SK-N-SH (cell line): ENCODE measurements at regions not wholly inside any gene's neighbourhood (a gene's known extent, or its start where the extent isn't known, plus 50 kb on each side); places are given as distances from the start of the nearest gene placed in this dataset.

Source experiments
- CTCF ChIA-PET: fragments of 300-600, 350-600 bp; formaldehyde crosslinking; extraction: SDS; loops from one replicate; lab custom pipeline; 2021; lab: Yijun Ruan, JAX
- POLR2A ChIA-PET: fragments of 350-600 bp; sonication (Branson Sonifier 250); formaldehyde crosslinking; extraction: SDS; loops from one replicate; lab custom pipeline; 2020; ENCODE audit warnings: antibody characterized with exemption, inconsistent platforms; lab: Yijun Ruan, JAX
- DNase-seq: peaks from one replicate; pipeline ENCODE4 v3.0.0; 2012
- H2AFZ ChIP-seq: fragments of 200-600 bp; sonication (generic); 2 replicates; pipeline ENCODE4 v1.8.1; 2016; ENCODE audit warnings: antibody characterized with exemption, mild to moderate bottlenecking, low read depth
- H3F3A ChIP-seq: fragments of 200-600 bp; sonication (generic); replicated peaks from 2 replicates; pipeline ENCODE3; 2016; ENCODE audit warnings: antibody characterized with exemption, mild to moderate bottlenecking; ENCODE audit not compliant: insufficient read depth
- H3K27ac ChIP-seq, 2 experiments: fragments of 200-500 bp in 1 of 2; fragments of 200-600 bp in 1 of 2; sonication (Bioruptor generic) in 1 of 2; sonication (generic), shearing (Covaris generic) in 1 of 2; 2 replicates each; pipeline versions ENCODE4 v1.5.1 to v1.6.1; 2014 to 2016; ENCODE audit warnings: low read depth in 2 of 2, inconsistent platforms in 1 of 2, low read length in 1 of 2, mild to moderate bottlenecking in 1 of 2, mixed read lengths in 1 of 2
- H3K27me3 ChIP-seq: fragments of 200-600 bp; sonication (generic), shearing (Covaris generic); 2 replicates; pipeline ENCODE4 v1.6.1; 2016; ENCODE audit warnings: mixed run types; ENCODE audit not compliant: insufficient read depth
- H3K36me3 ChIP-seq, 2 experiments: fragments of 200-500 bp in 1 of 2; fragments of 200-600 bp in 1 of 2; sonication (Bioruptor generic) in 1 of 2; sonication (generic) in 1 of 2; replicated peaks in 1 of 2; 2 replicates each; pipeline versions ENCODE3 to v1.5.1; 2014 to 2016; ENCODE audit warnings: low read length in 1 of 2, mild to moderate bottlenecking in 1 of 2; ENCODE audit not compliant: insufficient read depth in 2 of 2, control insufficient read depth in 1 of 2
- H3K4me1 ChIP-seq, 2 experiments: fragments of 200-500 bp in 1 of 2; fragments of 200-600 bp in 1 of 2; sonication (Bioruptor generic) in 1 of 2; sonication (generic), shearing (Covaris generic) in 1 of 2; 2 replicates each; pipeline versions ENCODE4 v1.5.1 to v1.6.1; 2014 to 2016; ENCODE audit warnings: low read depth in 1 of 2, low read length in 1 of 2, mixed run types in 1 of 2; ENCODE audit not compliant: insufficient read depth in 2 of 2, control insufficient read depth in 1 of 2
- H3K4me2 ChIP-seq: fragments of 200-600 bp; sonication (generic), shearing (Covaris generic); 2 replicates; pipeline ENCODE4 v1.6.1; 2017; ENCODE audit warnings: mixed run types
- H3K4me3 ChIP-seq, 2 experiments: fragments of 200-500 bp in 1 of 2; fragments of 200-600 bp in 1 of 2; sonication (Bioruptor generic) in 1 of 2; sonication (generic), shearing (Covaris generic) in 1 of 2; 2 replicates each; pipeline versions ENCODE4 v1.5.1 to v1.8.1; 2014 to 2016; ENCODE audit warnings: low read depth in 2 of 2, inconsistent platforms in 1 of 2, low read length in 1 of 2, mild to moderate bottlenecking in 1 of 2, mixed read lengths in 1 of 2, moderate library complexity in 1 of 2
- H3K79me2 ChIP-seq: fragments of 200-600 bp; sonication (generic); 2 replicates; pipeline ENCODE4 v1.8.1; 2017; ENCODE audit warnings: mild to moderate bottlenecking; ENCODE audit not compliant: insufficient read depth
- H3K9ac ChIP-seq: fragments of 200-600 bp; sonication (generic); 2 replicates; pipeline ENCODE4 v1.6.1; 2017; ENCODE audit warnings: mixed run types
- H3K9me2 ChIP-seq: fragments of 200-600 bp; sonication (generic); 2 replicates; pipeline ENCODE4 v1.6.1; 2017; ENCODE audit warnings: mixed run types
- H3K9me3 ChIP-seq: fragments of 200-600 bp; sonication (generic); 2 replicates; pipeline ENCODE4 v1.6.1; 2017; ENCODE audit warnings: mixed run types, mild to moderate bottlenecking, moderate library complexity
- H4K20me1 ChIP-seq: fragments of 200-600 bp; sonication (generic); 2 replicates; pipeline ENCODE4 v1.6.1; 2017; ENCODE audit warnings: mild to moderate bottlenecking, mixed run types; ENCODE audit not compliant: insufficient read depth
- FOXJ3 ChIP-seq: sonication (generic); formaldehyde crosslinking; IDR thresholded peaks from 2 replicates; pipeline ENCODE4 v1.5.1; 2020; ENCODE audit warnings: mild to moderate bottlenecking, missing genetic modification reagents
- GABPA ChIP-seq: IDR thresholded peaks from 2 replicates; pipeline ENCODE4 v1.4.0; 2012; ENCODE audit warnings: low read depth, mild to moderate bottlenecking
- GATA2 ChIP-seq: sonication (generic); formaldehyde crosslinking; IDR thresholded peaks from 2 replicates; pipeline ENCODE4 v1.5.0; 2020; ENCODE audit warnings: mild to moderate bottlenecking, missing genetic modification reagents
- NRF1 ChIP-seq: IDR thresholded peaks from 2 replicates; pipeline ENCODE4 v1.6.1; 2012; ENCODE audit warnings: low read depth, mild to moderate bottlenecking, low read length
- RFX5 ChIP-seq: IDR thresholded peaks from 2 replicates; pipeline ENCODE4 v1.6.1; 2012; ENCODE audit warnings: mild to moderate bottlenecking, improper control_type of control experiment, low read length
- YY1 ChIP-seq: IDR thresholded peaks from 2 replicates; pipeline ENCODE4 v1.4.0; 2012; ENCODE audit warnings: low read depth, mild to moderate bottlenecking
- WGBS: methylation state at CpG from one replicate; pipeline ENCODE4 v1.1.6; 2017; ENCODE audit warnings: low lambda C conversion rate; 5-methylcytosine and 5-hydroxymethylcytosine counted together
- TF ChIP-seq, protein P1 (sequence below): IDR thresholded peaks from 2 replicates; pipeline ENCODE4 v1.4.0; 2012; ENCODE audit warnings: low read depth, borderline replicate concordance
- TF ChIP-seq, protein P2 (sequence below): fragments of 150-350 bp; IDR thresholded peaks from 2 replicates; pipeline ENCODE4 v1.6.1; 2016; ENCODE audit warnings: mild to moderate bottlenecking, low read depth, low read length
- TF ChIP-seq, protein P3 (sequence below): IDR thresholded peaks from 2 replicates; pipeline ENCODE4 v1.6.1; 2012; ENCODE audit warnings: mild to moderate bottlenecking, low read depth, low read length, moderate library complexity

DNA sequence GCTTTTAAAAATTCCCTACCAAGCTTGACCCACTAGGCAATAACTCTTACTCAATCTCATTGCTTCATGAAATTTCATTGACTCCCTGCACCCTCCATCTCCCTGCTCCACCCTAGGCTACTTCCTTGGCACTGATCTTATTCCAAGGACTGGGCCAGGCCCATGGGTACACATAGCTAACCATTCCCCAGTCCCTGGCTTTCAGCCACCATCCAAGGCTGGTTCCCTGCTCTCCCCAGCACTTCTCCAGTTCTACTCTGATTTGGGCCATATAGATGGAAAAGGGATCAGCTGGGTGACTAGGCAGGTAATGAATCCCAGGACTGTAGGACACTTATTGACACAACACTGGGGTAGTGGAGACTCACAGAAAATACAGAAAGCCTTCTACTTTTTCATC, 88.1 kb upstream of the NEO1 start:
- Histone ChIP-seq H3K4me3 (no peak overlapping the region), H3K9ac (no peak overlapping the region), H4K20me1 (no peaks in the 10 kb centered on the region), H3K36me3 (no peaks in the 10 kb centered on the region), H3K4me1 (no peaks in the 10 kb centered on the region; a peak in 1 of 4 replicates), H3K79me2 (no peaks in the 10 kb centered on the region), H2AFZ (no peak overlapping the region), H3K9me2 (no peaks in the 10 kb centered on the region), H3K4me2 (no peak overlapping the region), H3K27ac (no peak overlapping the region), H3F3A (no peaks in the 10 kb centered on the region), H3K9me3 (no peaks in the 10 kb centered on the region), H3K27me3 (no peaks in the 10 kb centered on the region)
- ChIA-PET POLR2A (no interaction called here), CTCF (interaction anchor here (0.8 to 1.1 kb wide), 3 partner anchors 10 to 242 kb away, joined by 3 read pairs; no protein-coding TSS in a partner anchor)
- TF ChIP-seq, protein P1, sequence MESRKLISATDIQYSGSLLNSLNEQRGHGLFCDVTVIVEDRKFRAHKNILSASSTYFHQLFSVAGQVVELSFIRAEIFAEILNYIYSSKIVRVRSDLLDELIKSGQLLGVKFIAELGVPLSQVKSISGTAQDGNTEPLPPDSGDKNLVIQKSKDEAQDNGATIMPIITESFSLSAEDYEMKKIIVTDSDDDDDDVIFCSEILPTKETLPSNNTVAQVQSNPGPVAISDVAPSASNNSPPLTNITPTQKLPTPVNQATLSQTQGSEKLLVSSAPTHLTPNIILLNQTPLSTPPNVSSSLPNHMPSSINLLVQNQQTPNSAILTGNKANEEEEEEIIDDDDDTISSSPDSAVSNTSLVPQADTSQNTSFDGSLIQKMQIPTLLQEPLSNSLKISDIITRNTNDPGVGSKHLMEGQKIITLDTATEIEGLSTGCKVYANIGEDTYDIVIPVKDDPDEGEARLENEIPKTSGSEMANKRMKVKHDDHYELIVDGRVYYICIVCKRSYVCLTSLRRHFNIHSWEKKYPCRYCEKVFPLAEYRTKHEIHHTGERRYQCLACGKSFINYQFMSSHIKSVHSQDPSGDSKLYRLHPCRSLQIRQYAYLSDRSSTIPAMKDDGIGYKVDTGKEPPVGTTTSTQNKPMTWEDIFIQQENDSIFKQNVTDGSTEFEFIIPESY, result no peak
- TF ChIP-seq FOXJ3 (CRISPR knock-in tag) (no peak), NRF1 (no peak), GABPA (no peak), GATA2 (CRISPR knock-in tag) (no peak), RFX5 (no peak)
- TF ChIP-seq, protein P2, sequence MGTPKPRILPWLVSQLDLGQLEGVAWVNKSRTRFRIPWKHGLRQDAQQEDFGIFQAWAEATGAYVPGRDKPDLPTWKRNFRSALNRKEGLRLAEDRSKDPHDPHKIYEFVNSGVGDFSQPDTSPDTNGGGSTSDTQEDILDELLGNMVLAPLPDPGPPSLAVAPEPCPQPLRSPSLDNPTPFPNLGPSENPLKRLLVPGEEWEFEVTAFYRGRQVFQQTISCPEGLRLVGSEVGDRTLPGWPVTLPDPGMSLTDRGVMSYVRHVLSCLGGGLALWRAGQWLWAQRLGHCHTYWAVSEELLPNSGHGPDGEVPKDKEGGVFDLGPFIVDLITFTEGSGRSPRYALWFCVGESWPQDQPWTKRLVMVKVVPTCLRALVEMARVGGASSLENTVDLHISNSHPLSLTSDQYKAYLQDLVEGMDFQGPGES, result no peak
- TF ChIP-seq, protein P3, sequence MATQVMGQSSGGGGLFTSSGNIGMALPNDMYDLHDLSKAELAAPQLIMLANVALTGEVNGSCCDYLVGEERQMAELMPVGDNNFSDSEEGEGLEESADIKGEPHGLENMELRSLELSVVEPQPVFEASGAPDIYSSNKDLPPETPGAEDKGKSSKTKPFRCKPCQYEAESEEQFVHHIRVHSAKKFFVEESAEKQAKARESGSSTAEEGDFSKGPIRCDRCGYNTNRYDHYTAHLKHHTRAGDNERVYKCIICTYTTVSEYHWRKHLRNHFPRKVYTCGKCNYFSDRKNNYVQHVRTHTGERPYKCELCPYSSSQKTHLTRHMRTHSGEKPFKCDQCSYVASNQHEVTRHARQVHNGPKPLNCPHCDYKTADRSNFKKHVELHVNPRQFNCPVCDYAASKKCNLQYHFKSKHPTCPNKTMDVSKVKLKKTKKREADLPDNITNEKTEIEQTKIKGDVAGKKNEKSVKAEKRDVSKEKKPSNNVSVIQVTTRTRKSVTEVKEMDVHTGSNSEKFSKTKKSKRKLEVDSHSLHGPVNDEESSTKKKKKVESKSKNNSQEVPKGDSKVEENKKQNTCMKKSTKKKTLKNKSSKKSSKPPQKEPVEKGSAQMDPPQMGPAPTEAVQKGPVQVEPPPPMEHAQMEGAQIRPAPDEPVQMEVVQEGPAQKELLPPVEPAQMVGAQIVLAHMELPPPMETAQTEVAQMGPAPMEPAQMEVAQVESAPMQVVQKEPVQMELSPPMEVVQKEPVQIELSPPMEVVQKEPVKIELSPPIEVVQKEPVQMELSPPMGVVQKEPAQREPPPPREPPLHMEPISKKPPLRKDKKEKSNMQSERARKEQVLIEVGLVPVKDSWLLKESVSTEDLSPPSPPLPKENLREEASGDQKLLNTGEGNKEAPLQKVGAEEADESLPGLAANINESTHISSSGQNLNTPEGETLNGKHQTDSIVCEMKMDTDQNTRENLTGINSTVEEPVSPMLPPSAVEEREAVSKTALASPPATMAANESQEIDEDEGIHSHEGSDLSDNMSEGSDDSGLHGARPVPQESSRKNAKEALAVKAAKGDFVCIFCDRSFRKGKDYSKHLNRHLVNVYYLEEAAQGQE, result no peak
- no peak for DNase-seq

DNA sequence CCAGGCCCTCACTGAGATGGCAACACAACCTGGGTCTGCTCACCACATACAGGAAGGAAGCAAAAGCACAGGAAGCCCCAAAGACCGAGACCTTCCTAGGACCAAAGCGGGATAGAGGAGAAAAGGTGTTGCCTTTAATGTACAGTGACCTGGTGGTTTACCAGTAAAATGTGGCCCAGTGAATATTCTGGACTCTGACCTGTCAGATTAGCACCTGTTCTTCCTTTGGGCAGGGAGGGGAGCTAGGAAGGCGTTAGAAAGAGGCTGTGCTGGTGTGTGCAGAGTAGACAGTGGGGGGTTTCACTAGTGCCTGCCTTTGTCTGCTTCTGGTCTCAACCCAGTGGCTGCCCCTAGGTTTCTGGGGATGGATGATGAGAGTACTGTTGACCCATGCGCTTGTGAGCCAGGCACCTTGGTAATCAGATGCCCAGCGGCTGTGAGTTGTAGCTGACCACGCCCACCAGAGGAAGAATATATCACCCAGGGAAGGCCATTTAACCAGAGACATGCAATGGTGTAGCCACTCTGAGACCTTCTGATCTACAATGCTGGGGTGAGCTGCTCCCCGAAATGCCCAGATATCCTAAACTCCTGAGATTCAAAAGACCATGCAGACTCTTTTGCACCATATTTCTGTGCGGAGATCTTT, 90.1 kb upstream of the NEO1 start:
- no peaks in the 10 kb centered on the region for H3K27me3 ChIP-seq
- 37% methylated on average over 6 of the region's 8 CpGs for WGBS
- no peak for TF ChIP-seq YY1
- H3K9ac ChIP-seq, result no peak overlapping the region
- H3K9me2 ChIP-seq, result no peaks in the 10 kb centered on the region
- no peaks in the 10 kb centered on the region for H3K36me3 ChIP-seq
- no peak overlapping the region for H3K27ac ChIP-seq
- H3K9me3 ChIP-seq, result no peaks in the 10 kb centered on the region
- no peaks in the 10 kb centered on the region for H3K4me1 ChIP-seq
- no peak overlapping the region for H3K4me3 ChIP-seq
- H2AFZ ChIP-seq, result no peak overlapping the region
- H3F3A ChIP-seq, result no peaks in the 10 kb centered on the region
- POLR2A ChIA-PET, result no interaction called here
- no peak for DNase-seq
- H3K79me2 ChIP-seq, result no peaks in the 10 kb centered on the region
- H4K20me1 ChIP-seq, result no peaks in the 10 kb centered on the region
- CTCF ChIA-PET, result no interaction called here
- no peak overlapping the region for H3K4me2 ChIP-seq
